Panc1 (cell line): ENCODE measurements at regions not wholly inside any gene's neighbourhood (a gene's known extent, or its start where the extent isn't known, plus 50 kb on each side); places are given as distances from the start of the nearest gene placed in this dataset.

ENCODE experiments used
- POLR2AphosphoS5 ChIP-seq: IDR thresholded peaks from 2 replicates; pipeline ENCODE4 v1.6.1; 2012; ENCODE audit warnings: mild to moderate bottlenecking, low read depth, low read length, moderate library complexity
- SIN3A ChIP-seq: IDR thresholded peaks from 2 replicates; pipeline ENCODE4 v1.6.1; 2012; ENCODE audit warnings: low read depth, mild to moderate bottlenecking, low read length, moderate library complexity, borderline replicate concordance; ENCODE audit not compliant: insufficient read depth
- TF ChIP-seq, protein P1 (sequence below): fragments of 450-650 bp; IDR thresholded peaks from 2 replicates; pipeline ENCODE4 v1.5.1; 2017; ENCODE audit warnings: mild to moderate bottlenecking
- TF ChIP-seq, protein P2 (sequence below), 2 experiments: IDR thresholded peaks; 2 replicates each; pipeline ENCODE4 v1.6.1; 2011 to 2012; ENCODE audit warnings: low read depth in 2 of 2, control low read depth in 1 of 2, low read length in 1 of 2, mild to moderate bottlenecking in 1 of 2, moderate library complexity in 1 of 2; ENCODE audit not compliant: insufficient read depth in 1 of 2

DNA sequence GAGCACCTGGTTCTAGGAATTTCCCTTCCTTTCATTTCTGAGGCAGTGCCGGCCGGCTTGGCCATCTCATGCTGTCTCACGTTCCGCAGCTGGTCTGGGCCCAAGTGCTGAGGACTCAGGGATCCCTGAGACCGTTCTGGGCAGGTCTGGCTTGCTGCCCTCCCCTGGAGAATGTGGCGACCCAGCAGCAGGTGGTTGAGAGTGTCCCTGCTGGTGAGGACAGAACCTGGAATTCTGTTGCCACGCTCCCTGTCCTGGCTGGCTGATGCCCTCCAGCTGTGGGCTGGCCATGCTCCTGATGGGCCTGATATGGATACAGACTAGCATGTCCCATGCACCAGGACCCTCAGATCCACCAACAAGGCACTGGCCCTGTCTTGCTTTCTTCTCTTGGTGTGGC is 114.0 kb upstream of the C1QTNF9B start:
- TF ChIP-seq, protein P1, sequence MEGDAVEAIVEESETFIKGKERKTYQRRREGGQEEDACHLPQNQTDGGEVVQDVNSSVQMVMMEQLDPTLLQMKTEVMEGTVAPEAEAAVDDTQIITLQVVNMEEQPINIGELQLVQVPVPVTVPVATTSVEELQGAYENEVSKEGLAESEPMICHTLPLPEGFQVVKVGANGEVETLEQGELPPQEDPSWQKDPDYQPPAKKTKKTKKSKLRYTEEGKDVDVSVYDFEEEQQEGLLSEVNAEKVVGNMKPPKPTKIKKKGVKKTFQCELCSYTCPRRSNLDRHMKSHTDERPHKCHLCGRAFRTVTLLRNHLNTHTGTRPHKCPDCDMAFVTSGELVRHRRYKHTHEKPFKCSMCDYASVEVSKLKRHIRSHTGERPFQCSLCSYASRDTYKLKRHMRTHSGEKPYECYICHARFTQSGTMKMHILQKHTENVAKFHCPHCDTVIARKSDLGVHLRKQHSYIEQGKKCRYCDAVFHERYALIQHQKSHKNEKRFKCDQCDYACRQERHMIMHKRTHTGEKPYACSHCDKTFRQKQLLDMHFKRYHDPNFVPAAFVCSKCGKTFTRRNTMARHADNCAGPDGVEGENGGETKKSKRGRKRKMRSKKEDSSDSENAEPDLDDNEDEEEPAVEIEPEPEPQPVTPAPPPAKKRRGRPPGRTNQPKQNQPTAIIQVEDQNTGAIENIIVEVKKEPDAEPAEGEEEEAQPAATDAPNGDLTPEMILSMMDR, result no peak
- no peak for TF ChIP-seq POLR2AphosphoS5
- TF ChIP-seq, protein P2, sequence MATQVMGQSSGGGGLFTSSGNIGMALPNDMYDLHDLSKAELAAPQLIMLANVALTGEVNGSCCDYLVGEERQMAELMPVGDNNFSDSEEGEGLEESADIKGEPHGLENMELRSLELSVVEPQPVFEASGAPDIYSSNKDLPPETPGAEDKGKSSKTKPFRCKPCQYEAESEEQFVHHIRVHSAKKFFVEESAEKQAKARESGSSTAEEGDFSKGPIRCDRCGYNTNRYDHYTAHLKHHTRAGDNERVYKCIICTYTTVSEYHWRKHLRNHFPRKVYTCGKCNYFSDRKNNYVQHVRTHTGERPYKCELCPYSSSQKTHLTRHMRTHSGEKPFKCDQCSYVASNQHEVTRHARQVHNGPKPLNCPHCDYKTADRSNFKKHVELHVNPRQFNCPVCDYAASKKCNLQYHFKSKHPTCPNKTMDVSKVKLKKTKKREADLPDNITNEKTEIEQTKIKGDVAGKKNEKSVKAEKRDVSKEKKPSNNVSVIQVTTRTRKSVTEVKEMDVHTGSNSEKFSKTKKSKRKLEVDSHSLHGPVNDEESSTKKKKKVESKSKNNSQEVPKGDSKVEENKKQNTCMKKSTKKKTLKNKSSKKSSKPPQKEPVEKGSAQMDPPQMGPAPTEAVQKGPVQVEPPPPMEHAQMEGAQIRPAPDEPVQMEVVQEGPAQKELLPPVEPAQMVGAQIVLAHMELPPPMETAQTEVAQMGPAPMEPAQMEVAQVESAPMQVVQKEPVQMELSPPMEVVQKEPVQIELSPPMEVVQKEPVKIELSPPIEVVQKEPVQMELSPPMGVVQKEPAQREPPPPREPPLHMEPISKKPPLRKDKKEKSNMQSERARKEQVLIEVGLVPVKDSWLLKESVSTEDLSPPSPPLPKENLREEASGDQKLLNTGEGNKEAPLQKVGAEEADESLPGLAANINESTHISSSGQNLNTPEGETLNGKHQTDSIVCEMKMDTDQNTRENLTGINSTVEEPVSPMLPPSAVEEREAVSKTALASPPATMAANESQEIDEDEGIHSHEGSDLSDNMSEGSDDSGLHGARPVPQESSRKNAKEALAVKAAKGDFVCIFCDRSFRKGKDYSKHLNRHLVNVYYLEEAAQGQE (IDR thresholded peaks at IDR 0.05; ENCODE audit: insufficient read depth in 1 of 2, low read depth in 2 of 2, low read length in 1 of 2), result no peak
- TF ChIP-seq SIN3A, result no peak
